Neuronal stem cell (in vitro differentiated cells): ENCODE measurements at regions not wholly inside any gene's neighbourhood (a gene's known extent, or its start where the extent isn't known, plus 50 kb on each side); places are given as distances from the start of the nearest gene placed in this dataset.

ENCODE experiments used
- DNase-seq: peaks from one replicate; pipeline ENCODE4 v3.0.0-alpha.2; 2013; ENCODE audit warnings: low spot score
- H2AFZ ChIP-seq: one replicate; pipeline ENCODE4 v1.6.1; 2013; ENCODE audit warnings: mild to moderate bottlenecking, low read length, inconsistent platforms
- H2AK5ac ChIP-seq: 2 replicates; pipeline ENCODE4 v1.6.1; 2013; ENCODE audit warnings: low read depth, mild to moderate bottlenecking, inconsistent platforms, low read length, moderate library complexity, mixed read lengths
- H2BK120ac ChIP-seq: 2 replicates; pipeline ENCODE4 v1.6.1; 2013; ENCODE audit warnings: low read depth, mild to moderate bottlenecking, inconsistent platforms, low read length, moderate library complexity, mixed read lengths
- H2BK12ac ChIP-seq: one replicate; pipeline ENCODE4 v1.6.1; 2013; ENCODE audit warnings: low read length, inconsistent platforms
- H2BK15ac ChIP-seq: 2 replicates; pipeline ENCODE4 v1.6.1; 2013; ENCODE audit warnings: mild to moderate bottlenecking, low read length, inconsistent platforms, mixed read lengths
- H2BK5ac ChIP-seq: one replicate; pipeline ENCODE4 v1.6.1; 2013; ENCODE audit warnings: inconsistent platforms, mild to moderate bottlenecking, low read length, moderate library complexity
- H3K14ac ChIP-seq: one replicate; pipeline ENCODE4 v1.6.1; 2013; ENCODE audit warnings: low read length, inconsistent platforms
- H3K18ac ChIP-seq: 2 replicates; pipeline ENCODE4 v1.6.1; 2013; ENCODE audit warnings: low read length, inconsistent platforms
- H3K23ac ChIP-seq: 2 replicates; pipeline ENCODE4 v1.6.1; 2013; ENCODE audit warnings: low read depth, mild to moderate bottlenecking, mixed read lengths, low read length, inconsistent platforms; ENCODE audit not compliant: poor library complexity
- H3K27ac ChIP-seq: replicated peaks from 3 replicates; pipeline ENCODE4 v1.5.1; 2013; ENCODE audit warnings: low read length, inconsistent platforms
- H3K27me3 ChIP-seq, 3 experiments: 2 replicates each; pipeline ENCODE4 v1.6.1; 2013; ENCODE audit warnings: low read length in 3 of 3, mild to moderate bottlenecking in 2 of 3, inconsistent platforms in 1 of 3, low read depth in 1 of 3, mixed read lengths in 1 of 3, moderate library complexity in 1 of 3; ENCODE audit not compliant: control insufficient read depth in 3 of 3, insufficient read depth in 3 of 3
- H3K36me3 ChIP-seq, 2 donors: replicated peaks in 1 of 2; 2 replicates each; pipeline ENCODE4 v1.6.1; 2013; ENCODE audit warnings: low read length in 2 of 2; ENCODE audit not compliant: control insufficient read depth in 2 of 2, insufficient read depth in 2 of 2
- H3K4ac ChIP-seq: 2 replicates; pipeline ENCODE4 v1.6.1; 2013; ENCODE audit warnings: inconsistent platforms, mild to moderate bottlenecking, low read length, moderate library complexity
- H3K4me1 ChIP-seq, 2 donors: 1 replicate in 1 of 2; 2 replicates in 1 of 2; pipeline ENCODE4 v1.6.1; 2013; ENCODE audit warnings: low read length in 2 of 2, low read depth in 1 of 2; ENCODE audit not compliant: control insufficient read depth in 2 of 2, insufficient read depth in 1 of 2
- H3K4me2 ChIP-seq: one replicate; pipeline ENCODE4 v1.6.1; 2013; ENCODE audit warnings: mild to moderate bottlenecking, low read length, inconsistent platforms; ENCODE audit not compliant: insufficient read depth, poor library complexity, severe bottlenecking
- H3K4me3 ChIP-seq, 2 donors: 2 replicates each; pipeline ENCODE4 v1.5.1; 2013; ENCODE audit warnings: low read length in 2 of 2, mild to moderate bottlenecking in 2 of 2, inconsistent platforms in 1 of 2, moderate library complexity in 1 of 2
- H3K79me1 ChIP-seq: one replicate; pipeline ENCODE4 v1.6.1; 2013; ENCODE audit warnings: low read depth, mild to moderate bottlenecking, inconsistent platforms, low read length, moderate library complexity
- H3K9ac ChIP-seq: one replicate; pipeline ENCODE4 v1.6.1; 2013; ENCODE audit warnings: mild to moderate bottlenecking, low read depth, low read length, inconsistent platforms; ENCODE audit not compliant: poor library complexity
- H3K9me3 ChIP-seq, 2 donors: replicated peaks in 1 of 2; 2 replicates each; pipeline versions ENCODE3 to v1.6.1; 2013; ENCODE audit warnings: low read length in 2 of 2, mild to moderate bottlenecking in 2 of 2, inconsistent platforms in 1 of 2, low read depth in 1 of 2, mixed read lengths in 1 of 2, moderate library complexity in 1 of 2; ENCODE audit not compliant: control insufficient read depth in 2 of 2, insufficient read depth in 1 of 2
- H4K8ac ChIP-seq: one replicate; pipeline ENCODE4 v1.6.1; 2013; ENCODE audit warnings: low read depth, mild to moderate bottlenecking, inconsistent platforms, low read length, moderate library complexity
- H4K91ac ChIP-seq: one replicate; pipeline ENCODE4 v1.6.1; 2013; ENCODE audit warnings: low read length, low read depth, mild to moderate bottlenecking, inconsistent platforms; ENCODE audit not compliant: poor library complexity
- WGBS, 2 donors: extraction: QIAGEN DNeasy Blood & Tissue Kit; methylation state at CpG; one replicate each; pipeline ENCODE4 v1.1.7; 2013; ENCODE audit warnings: missing lambda C conversion rate in 2 of 2, mixed read lengths in 1 of 2; ENCODE audit not compliant: insufficient read length in 2 of 2, insufficient replicate concordance in 1 of 2; ENCODE audit errors: extremely low coverage in 2 of 2; 5-methylcytosine and 5-hydroxymethylcytosine counted together

- Histone ChIP-seq H2BK120ac (no peak overlapping the region), H3K4me2 (no peak overlapping the region), H2BK15ac (no peak overlapping the region), H3K18ac (no peak overlapping the region), H3K23ac (no peak overlapping the region), H2AFZ (no peak overlapping the region), H3K9me3 (no peaks in the 10 kb centered on the region), H2BK5ac (no peak overlapping the region), H2AK5ac (no peak overlapping the region), H3K36me3 (no peaks in the 10 kb centered on the region), H3K4me1 (peaks cover 2 to 10% of the 10 kb centered on the region in 2 donors), H3K4me3 (no peak overlapping the region), H3K27ac (no peak overlapping the region), H3K79me1 (no peaks in the 10 kb centered on the region), H4K91ac (no peak overlapping the region), H3K9ac (no peak overlapping the region), H4K8ac (no peak overlapping the region), H3K27me3 (no peaks in the 10 kb centered on the region), H3K14ac (no peak overlapping the region), H2BK12ac (no peak overlapping the region), H3K4ac (no peak overlapping the region)
- no CpG with 5 or more reads among the region's 3 CpGs for WGBS, 2 donors
- DNase-seq, result no peak
Measured at GRCh38 chr7:85669225-85669624, 482.4 kb upstream of the SEMA3D start.

GRCh38 chr7:85664341-85664740 is 477.5 kb upstream of the SEMA3D start:
- DNase-seq, result no peak
- Histone ChIP-seq H3K23ac (no peak overlapping the region), H3K4me1 (peaks cover 2 to 10% of the 10 kb centered on the region in 2 donors), H3K4me3 (no peak overlapping the region), H2AK5ac (no peak overlapping the region), H3K27me3 (no peaks in the 10 kb centered on the region), H3K4ac (no peak overlapping the region), H2BK12ac (no peak overlapping the region), H4K8ac (no peak overlapping the region), H4K91ac (no peak overlapping the region), H3K4me2 (no peak overlapping the region), H3K9me3 (no peaks in the 10 kb centered on the region), H3K18ac (no peak overlapping the region), H3K79me1 (no peaks in the 10 kb centered on the region), H3K9ac (no peak overlapping the region), H2BK15ac (no peak overlapping the region), H3K36me3 (no peaks in the 10 kb centered on the region), H2AFZ (no peak overlapping the region), H3K27ac (no peak overlapping the region), H3K14ac (no peak overlapping the region), H2BK5ac (no peak overlapping the region), H2BK120ac (no peak overlapping the region)
- WGBS, 2 donors, result no CpG with 5 or more reads among the region's 2 CpGs

- H3K9ac ChIP-seq, result no peak overlapping the region
- H3K4ac ChIP-seq, result no peak overlapping the region
- H3K79me1 ChIP-seq, result no peaks in the 10 kb centered on the region
- no peak overlapping the region for H3K4me3 ChIP-seq
- H2BK120ac ChIP-seq, result no peak overlapping the region
- H2AK5ac ChIP-seq, result no peak overlapping the region
- H3K18ac ChIP-seq, result no peak overlapping the region
- H3K27ac ChIP-seq, result no peak overlapping the region
- no peak for DNase-seq
- H4K91ac ChIP-seq, result no peak overlapping the region
- no peaks in the 10 kb centered on the region for H3K9me3 ChIP-seq
- H3K14ac ChIP-seq, result no peak overlapping the region
- H3K27me3 ChIP-seq, result no peaks in the 10 kb centered on the region
- H3K23ac ChIP-seq, result no peak overlapping the region
- no peaks in the 10 kb centered on the region for H3K4me1 ChIP-seq
- no peak overlapping the region for H4K8ac ChIP-seq
- H3K36me3 ChIP-seq, result no peaks in the 10 kb centered on the region
- H3K4me2 ChIP-seq, result no peak overlapping the region
- no peak overlapping the region for H2AFZ ChIP-seq
- no peak overlapping the region for H2BK5ac ChIP-seq
- no peak overlapping the region for H2BK15ac ChIP-seq
- no peak overlapping the region for H2BK12ac ChIP-seq
Measured at GRCh38 chr7:85659364-85659763, 472.5 kb upstream of the SEMA3D start.

GRCh38 chr7:85655252-85655651 is 468.4 kb upstream of the SEMA3D start:
- H3K23ac ChIP-seq, result no peak overlapping the region
- no peak overlapping the region for H2BK15ac ChIP-seq
- H2AFZ ChIP-seq, result no peak overlapping the region
- H3K27me3 ChIP-seq, result no peaks in the 10 kb centered on the region
- no peak overlapping the region for H3K9ac ChIP-seq
- no peaks in the 10 kb centered on the region for H3K36me3 ChIP-seq
- H2BK120ac ChIP-seq, result no peak overlapping the region
- no peak overlapping the region for H4K8ac ChIP-seq
- H3K9me3 ChIP-seq, result no peaks in the 10 kb centered on the region
- H2BK12ac ChIP-seq, result no peak overlapping the region
- no peaks in the 10 kb centered on the region for H3K79me1 ChIP-seq
- H3K4me2 ChIP-seq, result no peak overlapping the region
- H3K4me3 ChIP-seq, result no peak overlapping the region
- no peaks in the 10 kb centered on the region for H3K4me1 ChIP-seq
- no CpG with 5 or more reads among the region's 5 CpGs for WGBS, 2 donors
- H3K18ac ChIP-seq, result no peak overlapping the region
- no peak for DNase-seq
- no peak overlapping the region for H3K4ac ChIP-seq
- H4K91ac ChIP-seq, result no peak overlapping the region
- no peak overlapping the region for H3K14ac ChIP-seq
- H2AK5ac ChIP-seq, result no peak overlapping the region
- no peak overlapping the region for H3K27ac ChIP-seq
- H2BK5ac ChIP-seq, result no peak overlapping the region
